H1 (cell line): ENCODE measurements at regions not wholly inside any gene's neighbourhood (a gene's known extent, or its start where the extent isn't known, plus 50 kb on each side); places are given as distances from the start of the nearest gene placed in this dataset.

ENCODE experiments used
- CTCF ChIA-PET: fragments of 300-600 bp; sonication (Branson Sonifier 250); formaldehyde crosslinking; loops from one replicate; lab custom pipeline; 2021; ENCODE audit not compliant: partially characterized antibody; lab: Charles Lee
- POLR2A ChIA-PET: fragments of 300-600 bp; sonication (Branson Sonifier 250); formaldehyde crosslinking; loops from one replicate; lab custom pipeline; 2021; ENCODE audit warnings: inconsistent platforms; ENCODE audit not compliant: partially characterized antibody; lab: Charles Lee
- DNase-seq, 2 experiments: peaks; one replicate each; pipeline versions ENCODE4 v3.0.0 to v3.0.0-alpha.2; 2010 to 2022; ENCODE audit warnings: low spot score in 2 of 2, low read depth in 1 of 2, mixed read lengths in 1 of 2
- FAIRE-seq: peaks from 2 replicates; lab custom pipeline; 2011; peaks lifted over from hg19 to GRCh38; lab: Jason Lieb, UNC
- H2AFZ ChIP-seq: 2 replicates; pipeline ENCODE4 v1.8.1; 2012; ENCODE audit warnings: low read length, inconsistent platforms
- H2AK5ac ChIP-seq: 2 replicates; pipeline ENCODE4 v1.6.1; 2013; ENCODE audit warnings: low read depth, low read length
- H2BK120ac ChIP-seq: replicated peaks from 2 replicates; pipeline ENCODE3; 2013; ENCODE audit warnings: low read depth, low read length, inconsistent platforms
- H2BK12ac ChIP-seq: 2 replicates; pipeline ENCODE4 v1.6.1; 2013; ENCODE audit warnings: low read depth, low read length
- H2BK15ac ChIP-seq: 2 replicates; pipeline ENCODE4 v1.6.1; 2013; ENCODE audit warnings: low read length
- H2BK20ac ChIP-seq: 2 replicates; pipeline ENCODE4 v1.6.1; 2013; ENCODE audit warnings: low read length
- H2BK5ac ChIP-seq: 2 replicates; pipeline ENCODE4 v1.6.1; 2013; ENCODE audit warnings: low read depth, low read length
- H3K14ac ChIP-seq: 2 replicates; pipeline ENCODE4 v1.6.1; 2013; ENCODE audit warnings: inconsistent platforms; ENCODE audit not compliant: insufficient read length
- H3K18ac ChIP-seq: 2 replicates; pipeline ENCODE4 v1.6.1; 2013; ENCODE audit warnings: low read length; ENCODE audit errors: extremely low read depth
- H3K23ac ChIP-seq: 2 replicates; pipeline ENCODE4 v1.6.1; 2013; ENCODE audit warnings: inconsistent platforms; ENCODE audit not compliant: insufficient read length
- H3K23me2 ChIP-seq: 2 replicates; pipeline ENCODE4 v1.6.1; 2013; ENCODE audit warnings: low read depth, low read length
- H3K27ac ChIP-seq: 2 replicates; pipeline ENCODE4 v1.6.1; 2011; ENCODE audit warnings: low read depth, low read length, inconsistent platforms
- H3K27me3 ChIP-seq, 4 experiments: replicated peaks in 1 of 4; 1 replicate in 1 of 4; 2 replicates in 3 of 4; pipeline versions ENCODE4 v1.6.1 to v1.8.1; 2011 to 2013; ENCODE audit warnings: low read length in 3 of 4, mild to moderate bottlenecking in 3 of 4, inconsistent platforms in 2 of 4, mixed read lengths in 2 of 4, moderate library complexity in 1 of 4; ENCODE audit not compliant: control insufficient read depth in 3 of 4, insufficient read depth in 3 of 4; ENCODE audit errors: extremely low read depth in 1 of 4
- H3K36me3 ChIP-seq, 4 experiments: 2 replicates each; pipeline versions ENCODE4 v1.6.1 to v1.8.1; 2011 to 2013; ENCODE audit warnings: mild to moderate bottlenecking in 4 of 4, low read length in 3 of 4, moderate library complexity in 2 of 4, control low read depth in 1 of 4, inconsistent platforms in 1 of 4; ENCODE audit not compliant: insufficient read depth in 4 of 4, control insufficient read depth in 2 of 4
- H3K4ac ChIP-seq: replicated peaks from 2 replicates; pipeline ENCODE3; 2013; ENCODE audit warnings: low read length, low read depth, mixed read lengths, inconsistent platforms; ENCODE audit not compliant: insufficient read length
- H3K4me1 ChIP-seq, 4 experiments: replicated peaks in 1 of 4; 1 replicate in 1 of 4; 2 replicates in 3 of 4; pipeline versions ENCODE4 v1.6.1 to v1.8.1; 2011 to 2013; ENCODE audit warnings: low read length in 3 of 4, inconsistent platforms in 2 of 4, mixed read lengths in 1 of 4; ENCODE audit not compliant: insufficient read depth in 4 of 4, control insufficient read depth in 3 of 4
- H3K4me2 ChIP-seq, 2 experiments: 2 replicates each; pipeline versions ENCODE4 v1.6.1 to v1.8.1; 2011 to 2013; ENCODE audit warnings: low read depth in 2 of 2, low read length in 2 of 2, control low read depth in 1 of 2, inconsistent platforms in 1 of 2, mild to moderate bottlenecking in 1 of 2; ENCODE audit not compliant: insufficient read depth in 1 of 2
- H3K4me3 ChIP-seq, 4 experiments: fragments of 200-600, 300-600 bp in 1 of 4; sonication (generic), shearing (Covaris generic), sonication (Bioruptor Twin) in 1 of 4; 2 replicates each; pipeline versions ENCODE4 v1.5.1 to v1.8.1; 2011 to 2016; ENCODE audit warnings: low read length in 4 of 4, low read depth in 3 of 4, control low read depth in 2 of 4, inconsistent platforms in 2 of 4, mild to moderate bottlenecking in 2 of 4, mixed read lengths in 1 of 4, moderate library complexity in 1 of 4; ENCODE audit not compliant: insufficient read depth in 2 of 4; ENCODE audit errors: extremely low read depth in 1 of 4
- H3K56ac ChIP-seq: replicated peaks from 2 replicates; pipeline ENCODE3; 2013; ENCODE audit warnings: low read depth, mild to moderate bottlenecking, mixed read lengths, low read length, inconsistent platforms; ENCODE audit not compliant: insufficient read length
- H3K79me1 ChIP-seq: 2 replicates; pipeline ENCODE4 v1.6.1; 2013; ENCODE audit warnings: low read depth, low read length, control low read depth
- H3K79me2 ChIP-seq, 2 experiments: 2 replicates each; pipeline versions ENCODE4 v1.6.1 to v1.8.1; 2012 to 2013; ENCODE audit warnings: low read length in 2 of 2, mild to moderate bottlenecking in 2 of 2, inconsistent platforms in 1 of 2; ENCODE audit not compliant: insufficient read depth in 2 of 2, control insufficient read depth in 1 of 2
- H3K9ac ChIP-seq, 4 experiments: replicated peaks in 1 of 4; 1 replicate in 1 of 4; 2 replicates in 3 of 4; pipeline versions ENCODE4 v1.6.1 to v1.8.1; 2011 to 2013; ENCODE audit warnings: low read depth in 3 of 4, low read length in 3 of 4, control low read depth in 2 of 4, mild to moderate bottlenecking in 2 of 4, moderate library complexity in 2 of 4, inconsistent platforms in 1 of 4; ENCODE audit errors: extremely low read depth in 1 of 4
- H3K9me3 ChIP-seq, 2 experiments: 2 replicates each; pipeline versions ENCODE4 v1.6.1 to v1.8.1; 2012 to 2013; ENCODE audit warnings: mild to moderate bottlenecking in 2 of 2, moderate library complexity in 2 of 2, control low read depth in 1 of 2, inconsistent platforms in 1 of 2, low read depth in 1 of 2, low read length in 1 of 2, mixed read lengths in 1 of 2; ENCODE audit not compliant: insufficient read depth in 2 of 2
- H4K20me1 ChIP-seq, 2 experiments: replicated peaks in 1 of 2; 2 replicates each; pipeline versions ENCODE3 to v1.8.1; 2011 to 2013; ENCODE audit warnings: inconsistent platforms in 2 of 2, low read length in 2 of 2, mild to moderate bottlenecking in 1 of 2; ENCODE audit not compliant: insufficient read depth in 2 of 2, control insufficient read depth in 1 of 2
- H4K5ac ChIP-seq: 2 replicates; pipeline ENCODE4 v1.6.1; 2013; ENCODE audit warnings: low read length, low read depth, mixed read lengths, inconsistent platforms; ENCODE audit not compliant: insufficient read length
- H4K8ac ChIP-seq: 2 replicates; pipeline ENCODE4 v1.8.0; 2013; ENCODE audit warnings: mild to moderate bottlenecking, moderate library complexity, low read length, inconsistent platforms; ENCODE audit not compliant: insufficient read depth; ENCODE audit errors: extremely low read depth
- H4K91ac ChIP-seq: replicated peaks from 2 replicates; pipeline ENCODE3; 2013; ENCODE audit warnings: low read length, mixed read lengths, inconsistent platforms; ENCODE audit not compliant: insufficient read length
- ASH2L ChIP-seq: fragments of 200-600, 300-600 bp; sonication (generic); IDR thresholded peaks from one replicate; pipeline ENCODE4 v1.7.1; 2017; ENCODE audit warnings: low read length
- BACH1 ChIP-seq: IDR thresholded peaks from 2 replicates; pipeline ENCODE4 v1.6.1; 2012; ENCODE audit warnings: low read length, improper control_type of control experiment
- BRCA1 ChIP-seq: IDR thresholded peaks from 2 replicates; pipeline ENCODE4 v1.6.1; 2012; ENCODE audit warnings: low read depth, low read length, improper control_type of control experiment
- CBX8 ChIP-seq: fragments of 300-800, 300-1000 bp; sonication (generic); IDR thresholded peaks from 2 replicates; pipeline ENCODE4 v1.7.1; 2016; ENCODE audit warnings: low read depth, low read length, borderline replicate concordance
- CHD2 ChIP-seq: IDR thresholded peaks from 2 replicates; pipeline ENCODE4 v1.6.1; 2012; ENCODE audit warnings: low read length, improper control_type of control experiment
- HDAC6 ChIP-seq: IDR thresholded peaks from one replicate; pipeline ENCODE4 v1.7.1; 2012; ENCODE audit warnings: low read depth, mild to moderate bottlenecking, inconsistent platforms, low read length, moderate library complexity
- PHF8 ChIP-seq: fragments of 200-600 bp; sonication (generic); conservative IDR thresholded peaks from 2 replicates; pipeline ENCODE4 v1.7.1; 2012; ENCODE audit warnings: low read depth, mild to moderate bottlenecking, inconsistent platforms, low read length, moderate library complexity
- SIN3A ChIP-seq, 2 experiments: IDR thresholded peaks in 1 of 2; conservative IDR thresholded peaks in 1 of 2; 2 replicates each; pipeline ENCODE4 v1.6.1; 2011 to 2012; ENCODE audit warnings: low read length in 2 of 2, improper control_type of control experiment in 1 of 2, low read depth in 1 of 2, mild to moderate bottlenecking in 1 of 2
- TAF1 ChIP-seq: IDR thresholded peaks from 2 replicates; pipeline ENCODE4 v1.6.1; 2011; ENCODE audit warnings: mild to moderate bottlenecking, low read depth, low read length
- WGBS, 2 experiments: shearing (Covaris generic) in 1 of 2; methylation state at CpG; one replicate each; pipeline versions ENCODE4 v1.1.6 to v1.1.7; 2013 to 2015; ENCODE audit warnings: low lambda C conversion rate in 2 of 2, mixed read lengths in 2 of 2, inconsistent platforms in 1 of 2, low coverage in 1 of 2, missing lambda C conversion rate in 1 of 2; ENCODE audit not compliant: insufficient replicate concordance in 2 of 2, insufficient coverage in 1 of 2, insufficient read length in 1 of 2; ENCODE audit errors: extremely low coverage in 1 of 2, missing lambda C conversion rate in 1 of 2; 5-methylcytosine and 5-hydroxymethylcytosine counted together

GRCh38 chr13:81917810-81918209, 1576.9 kb upstream of the SPRY2 start:
- Histone ChIP-seq H4K5ac (no peak overlapping the region), H3K4me3 (no peak overlapping the region), H3K4me1 (no peaks in the 10 kb centered on the region), H3K36me3 (no peaks in the 10 kb centered on the region; a peak in 1 of 8 replicates), H3K9me3 (no peaks in the 10 kb centered on the region), H2BK20ac (no peak overlapping the region), H3K79me2 (no peaks in the 10 kb centered on the region), H2AK5ac (no peak overlapping the region), H2AFZ (no peak overlapping the region), H4K91ac (no peak overlapping the region), H3K18ac (no peak overlapping the region), H3K23ac (no peak overlapping the region), H2BK5ac (no peak overlapping the region), H3K27ac (no peak overlapping the region), H2BK12ac (no peak overlapping the region), H3K27me3 (no peaks in the 10 kb centered on the region), H3K9ac (no peak overlapping the region), H4K8ac (no peak overlapping the region), H3K23me2 (no peaks in the 10 kb centered on the region), H3K14ac (no peak overlapping the region), H3K4me2 (no peak overlapping the region), H2BK15ac (no peak overlapping the region), H3K4ac (no peak overlapping the region), H4K20me1 (no peaks in the 10 kb centered on the region), H2BK120ac (no peak overlapping the region), H3K79me1 (no peaks in the 10 kb centered on the region), H3K56ac (no peak overlapping the region)
- ChIA-PET CTCF (no interaction called here), POLR2A (no interaction called here)
- no peak for TF ChIP-seq BRCA1
- TF ChIP-seq SIN3A (conservative IDR thresholded peaks at IDR 0.05 in 1 of 2, IDR thresholded peaks at IDR 0.05 in 1 of 2; ENCODE audit: low read depth in 1 of 2, low read length in 2 of 2): no peak
- TF ChIP-seq ASH2L: no peak
- TF ChIP-seq PHF8: no peak
- TF ChIP-seq BACH1: no peak
- no peak for TF ChIP-seq HDAC6
- no peak for TF ChIP-seq TAF1
- TF ChIP-seq CHD2: no peak
- TF ChIP-seq CBX8: no peak
- WGBS, 2 experiments: 81% methylated on average over 2 of the region's 2 CpGs; no CpG with 5 or more reads in 1 of the 2 experiments
- DNase-seq: no peak
- FAIRE-seq: no peak
